GM23248 (cell line): ENCODE measurements at regions not wholly inside any gene's neighbourhood (a gene's known extent, or its start where the extent isn't known, plus 50 kb on each side); places are given as distances from the start of the nearest gene placed in this dataset.

Source experiments
- DNase-seq: peaks from one replicate; pipeline ENCODE4 v3.0.0-alpha.2; 2015
- H2AFZ ChIP-seq: fragments of 200-600 bp; sonication (generic); 2 replicates; pipeline ENCODE4 v1.6.1; 2016; ENCODE audit warnings: antibody characterized with exemption
- H3F3A ChIP-seq: fragments of 200-600 bp; sonication (generic); 2 replicates; pipeline ENCODE4 v1.6.1; 2016; ENCODE audit warnings: mild to moderate bottlenecking, antibody characterized with exemption, mixed run types; ENCODE audit not compliant: insufficient read depth
- H3K27ac ChIP-seq: fragments of 200-600 bp; sonication (generic); 2 replicates; pipeline ENCODE4 v1.5.1; 2016; ENCODE audit warnings: mild to moderate bottlenecking
- H3K27me3 ChIP-seq: fragments of 200-600 bp; sonication (generic); replicated peaks from 2 replicates; pipeline ENCODE4 v1.6.1; 2016; ENCODE audit warnings: mild to moderate bottlenecking; ENCODE audit not compliant: insufficient read depth
- H3K36me3 ChIP-seq: fragments of 200-600 bp; sonication (generic); 2 replicates; pipeline ENCODE4 v1.6.1; 2016; ENCODE audit warnings: low read depth, mild to moderate bottlenecking
- H3K4me1 ChIP-seq: fragments of 200-600 bp; sonication (generic); 2 replicates; pipeline ENCODE4 v1.6.1; 2016; ENCODE audit warnings: mild to moderate bottlenecking; ENCODE audit not compliant: insufficient read depth
- H3K4me2 ChIP-seq: fragments of 200-600 bp; sonication (generic); one replicate; pipeline ENCODE4 v1.6.1; 2016; ENCODE audit warnings: mild to moderate bottlenecking; ENCODE audit not compliant: unreplicated experiment
- H3K4me3 ChIP-seq: fragments of 200-600 bp; sonication (generic); 2 replicates; pipeline ENCODE4 v1.5.1; 2016; ENCODE audit warnings: mild to moderate bottlenecking
- H3K79me2 ChIP-seq: fragments of 200-600 bp; sonication (generic); 2 replicates; pipeline ENCODE4 v1.6.1; 2016; ENCODE audit warnings: mild to moderate bottlenecking; ENCODE audit not compliant: insufficient read depth
- H3K9ac ChIP-seq: fragments of 200-600 bp; sonication (generic); 2 replicates; pipeline ENCODE4 v1.6.1; 2016; ENCODE audit warnings: mild to moderate bottlenecking
- H3K9me2 ChIP-seq: fragments of 200-600 bp; sonication (generic); 2 replicates; pipeline ENCODE4 v1.6.1; 2016; ENCODE audit warnings: mixed run types, mild to moderate bottlenecking, moderate library complexity; ENCODE audit not compliant: insufficient read depth
- H3K9me3 ChIP-seq: fragments of 200-600 bp; sonication (generic); one replicate; pipeline ENCODE4 v1.6.1; 2017; ENCODE audit warnings: low read depth
- H4K20me1 ChIP-seq: fragments of 200-600 bp; sonication (generic); 2 replicates; pipeline ENCODE4 v1.6.0; 2016; ENCODE audit not compliant: insufficient read depth
- EZH2 ChIP-seq: fragments of 200-600 bp; sonication (generic); IDR thresholded peaks from 2 replicates; pipeline ENCODE4 v1.6.1; 2018; ENCODE audit warnings: antibody characterized with exemption, mild to moderate bottlenecking; ENCODE audit not compliant: insufficient read depth, poor library complexity, severe bottlenecking
- EZH2phosphoT487 ChIP-seq: fragments of 200-600 bp; sonication (generic); IDR thresholded peaks from 2 replicates; pipeline ENCODE4 v1.6.1; 2018; ENCODE audit warnings: antibody characterized with exemption, moderate library complexity, mild to moderate bottlenecking, low read depth; ENCODE audit not compliant: insufficient read depth
- WGBS, 2 experiments: methylation state at CpG; one replicate each; pipeline ENCODE4 v1.1.6; 2015 to 2017; ENCODE audit warnings: low lambda C conversion rate in 2 of 2, low coverage in 1 of 2; ENCODE audit errors: missing lambda C conversion rate in 2 of 2; 5-methylcytosine and 5-hydroxymethylcytosine counted together
- in situ Hi-C: fragments of 300-500 bp; cut with MboI; formaldehyde crosslinking; loops from 2 replicates; pipeline ENCODE4 v1.15.0; 2020

- no peaks in the 10 kb centered on the region for H3K36me3 ChIP-seq
- no peaks in the 10 kb centered on the region for H3K79me2 ChIP-seq
- H3K4me1 ChIP-seq, result no peaks in the 10 kb centered on the region
- no peak overlapping the region for H3K4me2 ChIP-seq
- no peaks in the 10 kb centered on the region for H3K9me2 ChIP-seq
- H3K27me3 ChIP-seq, result no peaks in the 10 kb centered on the region
- H3F3A ChIP-seq, result no peaks in the 10 kb centered on the region
- no peak overlapping the region for H3K27ac ChIP-seq
- H3K9me3 ChIP-seq, result no peaks in the 10 kb centered on the region
- H2AFZ ChIP-seq, result no peak overlapping the region
- H3K9ac ChIP-seq, result no peak overlapping the region
- 62 to 68% methylated on average over 8 of the region's 8 CpGs for WGBS, 2 experiments
- H4K20me1 ChIP-seq, result no peaks in the 10 kb centered on the region
- no peak overlapping the region for H3K4me3 ChIP-seq
- in situ Hi-C loops, result no loop called here
- no peak for TF ChIP-seq EZH2
- TF ChIP-seq EZH2phosphoT487, result no peak
- DNase-seq, result no peak
Observed at GRCh38 chr19:34588249-34588648, 88.7 kb downstream of the SCGB2B2 start.

GRCh38 chr19:34580408-34580807 is 96.6 kb downstream of the SCGB2B2 start:
- in situ Hi-C loops, result no loop called here

GRCh38 chr19:34580055-34580336 is 97.0 kb downstream of the SCGB2B2 start:
- Histone ChIP-seq H3K4me1 (no peaks in the 10 kb centered on the region), H3K79me2 (no peaks in the 10 kb centered on the region), H3K9ac (no peak overlapping the region), H3F3A (no peaks in the 10 kb centered on the region), H3K4me3 (no peak overlapping the region), H4K20me1 (no peaks in the 10 kb centered on the region), H3K36me3 (no peaks in the 10 kb centered on the region), H3K9me2 (no peaks in the 10 kb centered on the region), H3K27ac (no peak overlapping the region), H3K9me3 (no peaks in the 10 kb centered on the region), H2AFZ (no peak overlapping the region), H3K27me3 (no peaks in the 10 kb centered on the region), H3K4me2 (no peak overlapping the region)
- 35 to 36% methylated on average over 4 of the region's 4 CpGs for WGBS, 2 experiments
- TF ChIP-seq EZH2phosphoT487 (no peak), EZH2 (no peak)
- no peak for DNase-seq
- in situ Hi-C loops, result no loop called here

More at GRCh38 chr19:34580408-34580807, 96.6 kb downstream of the SCGB2B2 start:
- Histone ChIP-seq H3K4me3 (no peak overlapping the region), H3K36me3 (no peaks in the 10 kb centered on the region), H3K79me2 (no peaks in the 10 kb centered on the region), H3K9me3 (no peaks in the 10 kb centered on the region), H3K9ac (no peak overlapping the region), H3K4me1 (no peaks in the 10 kb centered on the region), H4K20me1 (no peaks in the 10 kb centered on the region), H3K27me3 (no peaks in the 10 kb centered on the region), H2AFZ (no peak overlapping the region), H3K27ac (no peak overlapping the region), H3K4me2 (no peak overlapping the region), H3F3A (no peaks in the 10 kb centered on the region), H3K9me2 (no peaks in the 10 kb centered on the region)
- no peak for TF ChIP-seq EZH2
- TF ChIP-seq EZH2phosphoT487, result no peak
- DNase-seq, result no peak
- 38 to 45% methylated on average over 3 to 8 of the region's 8 CpGs for WGBS, 2 experiments

- no peaks in the 10 kb centered on the region for H3K9me3 ChIP-seq
- H3K27me3 ChIP-seq, result no peaks in the 10 kb centered on the region
- no peaks in the 10 kb centered on the region for H3K4me1 ChIP-seq
- no peak overlapping the region for H2AFZ ChIP-seq
- no peak for TF ChIP-seq EZH2phosphoT487
- TF ChIP-seq EZH2, result no peak
- H3K4me3 ChIP-seq, result no peak overlapping the region
- H3K27ac ChIP-seq, result no peak overlapping the region
- H3K4me2 ChIP-seq, result no peak overlapping the region
- H3F3A ChIP-seq, result no peaks in the 10 kb centered on the region
- 34 to 39% methylated on average over 12 of the region's 14 CpGs for WGBS, 2 experiments
- H3K79me2 ChIP-seq, result no peaks in the 10 kb centered on the region
- no peaks in the 10 kb centered on the region for H3K9me2 ChIP-seq
- H4K20me1 ChIP-seq, result no peaks in the 10 kb centered on the region
- no peak for DNase-seq
- in situ Hi-C loops, result no loop called here
- no peak overlapping the region for H3K9ac ChIP-seq
- H3K36me3 ChIP-seq, result no peaks in the 10 kb centered on the region
Observed at GRCh38 chr19:34579281-34580054, 97.5 kb downstream of the SCGB2B2 start.

- Histone ChIP-seq H3K27ac (no peak overlapping the region), H3K4me2 (no peak overlapping the region), H3K79me2 (no peaks in the 10 kb centered on the region), H3K9me3 (no peaks in the 10 kb centered on the region), H4K20me1 (no peaks in the 10 kb centered on the region), H3K9ac (no peak overlapping the region), H3K4me3 (no peak overlapping the region), H3K9me2 (no peaks in the 10 kb centered on the region), H3K27me3 (no peaks in the 10 kb centered on the region), H3K4me1 (no peaks in the 10 kb centered on the region), H3F3A (no peaks in the 10 kb centered on the region), H3K36me3 (no peaks in the 10 kb centered on the region), H2AFZ (no peak overlapping the region)
- 5 to 20% methylated on average over 5 of the region's 5 CpGs for WGBS, 2 experiments
- TF ChIP-seq EZH2 (no peak), EZH2phosphoT487 (no peak)
- DNase-seq, result no peak
- in situ Hi-C loops, result no loop called here
Observed at GRCh38 chr19:34578751-34579150, 97.2 kb downstream of the WTIP start.
